CD14-positive monocyte (primary cell): ENCODE measurements at regions not wholly inside any gene's neighbourhood (a gene's known extent, or its start where the extent isn't known, plus 50 kb on each side); places are given as distances from the start of the nearest gene placed in this dataset.

Source experiments
- DNase-seq, 3 donors: peaks; one replicate each; pipeline ENCODE4 v3.0.0-alpha.2; 2011 to 2022
- H2AFZ ChIP-seq: 2 replicates; pipeline ENCODE4 v1.6.0; 2012; ENCODE audit warnings: mild to moderate bottlenecking, low read depth, low read length, inconsistent platforms; ENCODE audit not compliant: insufficient read depth, poor library complexity, severe bottlenecking
- H3K27ac ChIP-seq, 2 donors: 1 replicate in 1 of 2; 2 replicates in 1 of 2; pipeline ENCODE4 v1.5.1; 2012 to 2013; ENCODE audit warnings: low read length in 2 of 2, control low read depth in 1 of 2, inconsistent platforms in 1 of 2, low read depth in 1 of 2, mild to moderate bottlenecking in 1 of 2
- H3K27me3 ChIP-seq, 2 donors: one replicate each; pipeline versions ENCODE4 v1.6.0 to v1.6.1; 2011 to 2013; ENCODE audit warnings: low read length in 2 of 2; ENCODE audit not compliant: control insufficient read depth in 2 of 2, insufficient read depth in 2 of 2
- H3K36me3 ChIP-seq, 2 donors: replicated peaks in 1 of 2; 1 replicate in 1 of 2; 2 replicates in 1 of 2; pipeline versions ENCODE4 v1.5.1 to v1.6.1; 2012 to 2013; ENCODE audit warnings: low read length in 2 of 2, control low read depth in 1 of 2, inconsistent platforms in 1 of 2, mild to moderate bottlenecking in 1 of 2; ENCODE audit not compliant: insufficient read depth in 2 of 2, control insufficient read depth in 1 of 2
- H3K4me1 ChIP-seq, 2 donors: 1 replicate in 1 of 2; 2 replicates in 1 of 2; pipeline versions ENCODE4 v1.5.1 to v1.6.1; 2012 to 2013; ENCODE audit warnings: low read length in 2 of 2, control low read depth in 1 of 2, inconsistent platforms in 1 of 2, mild to moderate bottlenecking in 1 of 2, moderate library complexity in 1 of 2; ENCODE audit not compliant: insufficient read depth in 2 of 2, control insufficient read depth in 1 of 2
- H3K4me2 ChIP-seq: replicated peaks from 2 replicates; pipeline ENCODE3; 2012; ENCODE audit warnings: low read length, moderate library complexity, mild to moderate bottlenecking; ENCODE audit not compliant: poor library complexity, severe bottlenecking; ENCODE audit errors: extremely low read depth
- H3K4me3 ChIP-seq, 3 experiments: fragments of 200-600 bp in 1 of 3; sonication (generic) in 1 of 3; replicated peaks in 1 of 3; 1 replicate in 2 of 3; 2 replicates in 1 of 3; pipeline ENCODE4 v1.5.1; 2011 to 2013; ENCODE audit warnings: low read length in 3 of 3, mild to moderate bottlenecking in 3 of 3, control low read depth in 2 of 3, low read depth in 2 of 3, inconsistent platforms in 1 of 3, moderate library complexity in 1 of 3
- H3K79me2 ChIP-seq: 2 replicates; pipeline ENCODE4 v1.6.0; 2012; ENCODE audit warnings: mild to moderate bottlenecking, control low read depth, inconsistent platforms, low read length, moderate library complexity; ENCODE audit not compliant: insufficient read depth
- H3K9ac ChIP-seq: 2 replicates; pipeline ENCODE4 v1.6.0; 2017; ENCODE audit warnings: low read length, mild to moderate bottlenecking; ENCODE audit not compliant: insufficient read depth, poor library complexity, severe bottlenecking
- H3K9me3 ChIP-seq, 2 donors: replicated peaks in 1 of 2; 1 replicate in 1 of 2; 2 replicates in 1 of 2; pipeline versions ENCODE4 v1.5.1 to v1.6.1; 2012 to 2013; ENCODE audit warnings: low read length in 2 of 2, control low read depth in 1 of 2; ENCODE audit not compliant: control insufficient read depth in 1 of 2, insufficient read depth in 1 of 2
- H4K20me1 ChIP-seq: 2 replicates; pipeline ENCODE4 v1.6.0; 2012; ENCODE audit warnings: mild to moderate bottlenecking, low read length, control low read depth, moderate library complexity; ENCODE audit not compliant: insufficient read depth
- H3K27ac Mint-ChIP-seq, 7 donors: one replicate each; pipeline ENCODE4 v1.8.0; 2020; ENCODE audit warnings: mild to moderate bottlenecking in 7 of 7, mixed read lengths in 7 of 7, moderate library complexity in 6 of 7, inconsistent platforms in 2 of 7
- H3K27me3 Mint-ChIP-seq, 3 donors: one replicate each; pipeline ENCODE4 v1.8.0; 2021 to 2022; ENCODE audit warnings: low read depth in 3 of 3, mild to moderate bottlenecking in 3 of 3, mixed read lengths in 3 of 3, moderate library complexity in 3 of 3, inconsistent platforms in 1 of 3
- H3K36me3 Mint-ChIP-seq, 2 donors: one replicate each; pipeline ENCODE4 v1.8.0; 2020; ENCODE audit warnings: mixed read lengths in 2 of 2, inconsistent platforms in 1 of 2, mild to moderate bottlenecking in 1 of 2
- H3K4me1 Mint-ChIP-seq: one replicate; pipeline ENCODE4 v1.8.0; 2020; ENCODE audit warnings: mild to moderate bottlenecking, mixed read lengths
- H3K4me3 Mint-ChIP-seq, 2 donors: one replicate each; pipeline ENCODE4 v1.8.0; 2020; ENCODE audit warnings: mild to moderate bottlenecking in 2 of 2, mixed read lengths in 2 of 2, moderate library complexity in 1 of 2
- H3K9me3 Mint-ChIP-seq, 7 donors: one replicate each; pipeline ENCODE4 v1.8.0; 2020 to 2022; ENCODE audit warnings: mixed read lengths in 7 of 7, mild to moderate bottlenecking in 6 of 7, moderate library complexity in 6 of 7, inconsistent platforms in 2 of 7
- CTCF ChIP-seq: fragments of 200-600 bp; IDR thresholded peaks from one replicate; pipeline ENCODE4 v1.8.0; 2022; ENCODE audit warnings: antibody characterized with exemption, mild to moderate bottlenecking
- WGBS: methylation state at CpG from one replicate; pipeline ENCODE4 v1.1.5; 2013; ENCODE audit warnings: missing lambda C conversion rate; ENCODE audit not compliant: insufficient coverage; 5-methylcytosine and 5-hydroxymethylcytosine counted together
- intact Hi-C, 2 donors: fragments of 100-400 bp; cut with micrococcal nuclease; formaldehyde crosslinking; loops; one replicate each; pipeline versions ENCODE4 v1.15.0 to v1.15.1; 2023

DNA sequence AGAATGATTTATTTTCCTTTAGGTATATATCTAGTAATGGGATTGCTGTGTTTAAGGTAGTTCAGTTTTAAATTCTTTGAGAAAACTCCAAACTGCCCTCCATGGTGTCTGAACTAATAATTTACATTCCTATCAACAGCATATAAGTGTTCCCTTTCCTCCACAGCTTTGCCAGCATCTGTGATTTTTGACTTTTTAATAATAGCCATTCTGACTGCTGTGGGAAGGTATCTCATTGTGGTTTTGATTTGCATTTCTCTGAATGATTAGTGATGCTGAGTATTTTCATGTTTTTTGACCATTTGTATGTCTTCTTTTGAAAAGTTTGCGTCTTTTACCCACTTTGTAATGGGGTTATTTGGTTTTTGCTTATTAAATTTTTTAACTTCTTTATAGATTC lies 571.6 kb upstream of the CCDC54 start:
- Histone ChIP-seq H3K27ac (no peak overlapping the region), H2AFZ (no peak overlapping the region), H3K79me2 (no peaks in the 10 kb centered on the region), H3K4me2 (no peak overlapping the region), H3K27me3 (no peaks in the 10 kb centered on the region), H3K4me1 (no peaks in the 10 kb centered on the region), H3K9ac (no peak overlapping the region), H3K36me3 (no peaks in the 10 kb centered on the region), H3K4me3 (no peak overlapping the region), H3K9me3 (no peaks in the 10 kb centered on the region), H4K20me1 (no peaks in the 10 kb centered on the region)
- Mint-ChIP-seq H3K36me3 (no peaks in the 10 kb centered on the region), H3K4me1 (no peaks in the 10 kb centered on the region), H3K4me3 (no peak overlapping the region), H3K9me3 (peaks cover 0 to 3% (median 0%) of the 10 kb centered on the region in 7 donors), H3K27me3 (no peaks in the 10 kb centered on the region), H3K27ac (no peak overlapping the region)
- intact Hi-C loops, result no loop called here
- no CpG with 5 or more reads among the region's 1 CpG for WGBS
- no peak for DNase-seq
- no peak for TF ChIP-seq CTCF

DNA sequence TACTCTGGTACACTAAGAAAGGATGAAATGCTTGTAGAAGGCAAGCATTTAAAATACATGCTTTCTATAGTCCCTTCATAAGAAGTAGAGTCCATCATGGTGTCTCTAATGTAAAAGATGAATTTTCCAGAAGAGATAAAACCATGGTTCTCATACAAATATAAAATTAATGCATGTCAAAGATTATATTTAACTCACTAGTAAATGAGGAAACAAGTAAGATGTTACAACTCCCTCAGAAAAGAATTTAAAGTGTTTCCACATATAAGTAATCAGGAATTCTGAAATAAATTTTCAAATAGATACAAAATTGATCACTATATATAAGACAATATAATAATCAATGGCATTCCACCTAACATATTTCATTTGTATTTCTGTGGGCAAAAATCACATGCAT lies 570.3 kb upstream of the CCDC54 start:
- H4K20me1 ChIP-seq, result no peaks in the 10 kb centered on the region
- H3K27me3 ChIP-seq, result no peaks in the 10 kb centered on the region
- no peaks in the 10 kb centered on the region for H3K27me3 Mint-ChIP-seq
- H3K9me3 Mint-ChIP-seq, result peaks cover 0 to 3% (median under 1%) of the 10 kb centered on the region in 7 donors
- no peaks in the 10 kb centered on the region for H3K4me1 Mint-ChIP-seq
- H3K4me3 ChIP-seq, result no peak overlapping the region
- intact Hi-C loops, result no loop called here
- H3K79me2 ChIP-seq, result no peaks in the 10 kb centered on the region
- no peak overlapping the region for H2AFZ ChIP-seq
- H3K27ac ChIP-seq, result no peak overlapping the region
- no peaks in the 10 kb centered on the region for H3K36me3 ChIP-seq
- H3K4me3 Mint-ChIP-seq, result no peak overlapping the region
- no peaks in the 10 kb centered on the region for H3K9me3 ChIP-seq
- TF ChIP-seq CTCF, result no peak
- no peak overlapping the region for H3K4me2 ChIP-seq
- H3K36me3 Mint-ChIP-seq, result no peaks in the 10 kb centered on the region
- no peak overlapping the region for H3K9ac ChIP-seq
- H3K27ac Mint-ChIP-seq, result no peak overlapping the region
- no peak for DNase-seq
- H3K4me1 ChIP-seq, result no peaks in the 10 kb centered on the region
